ENCODE measurements at regions not wholly inside any gene's neighbourhood (a gene's known extent, or its start where the extent isn't known, plus 50 kb on each side); places are given as distances from the start of the nearest gene placed in this dataset.

GRCh38 chr13:61111529-61111928, 304.1 kb downstream of the PCDH20 start:
- Histone ChIP-seq H3K27me3 (ENCODE audit: insufficient read depth, low read depth) (no peaks in the 10 kb centered on the region), H3K4me1 (ENCODE audit: low read depth, poor library complexity, severe bottlenecking) (no peaks in the 10 kb centered on the region), H3K4me3 (IDR thresholded peaks at IDR 0.05; ENCODE audit: insufficient read depth, low read depth, low read length) (no peak overlapping the region), H2AFZ (ENCODE audit: low read depth) (no peak overlapping the region), H3K9ac (no peak overlapping the region), H3K27ac (no peak overlapping the region), H4K20me1 (ENCODE audit: insufficient read depth) (no peaks in the 10 kb centered on the region), H3K36me3 (ENCODE audit: insufficient read depth) (no peaks in the 10 kb centered on the region), H3K4me2 (no peak overlapping the region), H3K79me2 (ENCODE audit: insufficient read depth, low read depth) (no peaks in the 10 kb centered on the region)
- no peak for TF ChIP-seq CTCF (conservative IDR thresholded peaks at IDR 0.05; ENCODE audit: low read depth, low read length)

- Histone ChIP-seq H3K4me2 (no peak overlapping the region), H2AFZ (ENCODE audit: low read depth) (no peak overlapping the region), H4K20me1 (ENCODE audit: insufficient read depth) (no peaks in the 10 kb centered on the region), H3K79me2 (ENCODE audit: insufficient read depth, low read depth) (no peaks in the 10 kb centered on the region), H3K9ac (no peak overlapping the region), H3K4me3 (IDR thresholded peaks at IDR 0.05; ENCODE audit: insufficient read depth, low read depth, low read length) (no peak overlapping the region), H3K27me3 (ENCODE audit: insufficient read depth, low read depth) (no peaks in the 10 kb centered on the region), H3K36me3 (ENCODE audit: insufficient read depth) (no peaks in the 10 kb centered on the region), H3K4me1 (ENCODE audit: low read depth, poor library complexity, severe bottlenecking) (no peaks in the 10 kb centered on the region), H3K27ac (no peak overlapping the region)
- TF ChIP-seq CTCF (conservative IDR thresholded peaks at IDR 0.05; ENCODE audit: low read depth, low read length) = no peak
Observed at GRCh38 chr13:61110732-61111131, 304.9 kb downstream of the PCDH20 start.

- H3K4me1 ChIP-seq (ENCODE audit: low read depth, poor library complexity, severe bottlenecking) = no peaks in the 10 kb centered on the region
- no peak overlapping the region for H3K9ac ChIP-seq
- H3K79me2 ChIP-seq (ENCODE audit: insufficient read depth, low read depth) = no peaks in the 10 kb centered on the region
- no peak overlapping the region for H3K4me2 ChIP-seq
- H3K36me3 ChIP-seq (ENCODE audit: insufficient read depth) = no peaks in the 10 kb centered on the region
- no peaks in the 10 kb centered on the region for H3K27me3 ChIP-seq (ENCODE audit: insufficient read depth, low read depth)
- H4K20me1 ChIP-seq (ENCODE audit: insufficient read depth) = no peaks in the 10 kb centered on the region
- no peak overlapping the region for H3K27ac ChIP-seq
- no peak overlapping the region for H2AFZ ChIP-seq (ENCODE audit: low read depth)
- no peak overlapping the region for H3K4me3 ChIP-seq (IDR thresholded peaks at IDR 0.05; ENCODE audit: insufficient read depth, low read depth, low read length)
- TF ChIP-seq CTCF (conservative IDR thresholded peaks at IDR 0.05; ENCODE audit: low read depth, low read length) = no peak
Observed at GRCh38 chr13:61109741-61110140, 305.9 kb downstream of the PCDH20 start.

GRCh38 chr13:61107989-61108388, 307.7 kb downstream of the PCDH20 start:
- H3K4me1 ChIP-seq (ENCODE audit: low read depth, poor library complexity, severe bottlenecking) = no peaks in the 10 kb centered on the region
- no peak overlapping the region for H3K4me3 ChIP-seq (IDR thresholded peaks at IDR 0.05; ENCODE audit: insufficient read depth, low read depth, low read length)
- no peak overlapping the region for H3K27ac ChIP-seq
- no peak overlapping the region for H3K4me2 ChIP-seq
- no peaks in the 10 kb centered on the region for H3K27me3 ChIP-seq (ENCODE audit: insufficient read depth, low read depth)
- no peaks in the 10 kb centered on the region for H3K79me2 ChIP-seq (ENCODE audit: insufficient read depth, low read depth)
- H2AFZ ChIP-seq (ENCODE audit: low read depth) = no peak overlapping the region
- H4K20me1 ChIP-seq (ENCODE audit: insufficient read depth) = no peaks in the 10 kb centered on the region
- no peak for TF ChIP-seq CTCF (conservative IDR thresholded peaks at IDR 0.05; ENCODE audit: low read depth, low read length)
- H3K9ac ChIP-seq = no peak overlapping the region
- H3K36me3 ChIP-seq (ENCODE audit: insufficient read depth) = no peaks in the 10 kb centered on the region

Measured in KMS-11 (cell line).